OCI-LY3 (cell line): ENCODE measurements at regions not wholly inside any gene's neighbourhood (a gene's known extent, or its start where the extent isn't known, plus 50 kb on each side); places are given as distances from the start of the nearest gene placed in this dataset.
"Not testable (repeated sequence)": the region's sequence is repeated elsewhere in the genome, so short reads cannot be mapped to it uniquely, and the experiment has no call there.

Experiments used
- EZH2phosphoT487 ChIP-seq: fragments of 200-600 bp; shearing (Covaris generic); IDR thresholded peaks from 2 replicates; pipeline ENCODE4 v1.6.1; 2018; ENCODE audit warnings: antibody characterized with exemption, mixed run types, low read depth
- TF ChIP-seq, protein P1 (sequence below): fragments of 200-600, 300-600 bp; sonication (generic); IDR thresholded peaks from 2 replicates; pipeline ENCODE4 v1.5.1; 2014; ENCODE audit warnings: antibody characterized with exemption, low read length, low read depth

GRCh38 chr2:105655723-105656606 is 88.7 kb upstream of the NCK2 start:
- TF ChIP-seq, protein P1, sequence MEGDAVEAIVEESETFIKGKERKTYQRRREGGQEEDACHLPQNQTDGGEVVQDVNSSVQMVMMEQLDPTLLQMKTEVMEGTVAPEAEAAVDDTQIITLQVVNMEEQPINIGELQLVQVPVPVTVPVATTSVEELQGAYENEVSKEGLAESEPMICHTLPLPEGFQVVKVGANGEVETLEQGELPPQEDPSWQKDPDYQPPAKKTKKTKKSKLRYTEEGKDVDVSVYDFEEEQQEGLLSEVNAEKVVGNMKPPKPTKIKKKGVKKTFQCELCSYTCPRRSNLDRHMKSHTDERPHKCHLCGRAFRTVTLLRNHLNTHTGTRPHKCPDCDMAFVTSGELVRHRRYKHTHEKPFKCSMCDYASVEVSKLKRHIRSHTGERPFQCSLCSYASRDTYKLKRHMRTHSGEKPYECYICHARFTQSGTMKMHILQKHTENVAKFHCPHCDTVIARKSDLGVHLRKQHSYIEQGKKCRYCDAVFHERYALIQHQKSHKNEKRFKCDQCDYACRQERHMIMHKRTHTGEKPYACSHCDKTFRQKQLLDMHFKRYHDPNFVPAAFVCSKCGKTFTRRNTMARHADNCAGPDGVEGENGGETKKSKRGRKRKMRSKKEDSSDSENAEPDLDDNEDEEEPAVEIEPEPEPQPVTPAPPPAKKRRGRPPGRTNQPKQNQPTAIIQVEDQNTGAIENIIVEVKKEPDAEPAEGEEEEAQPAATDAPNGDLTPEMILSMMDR: not testable (repeated sequence)
- not testable (repeated sequence) for TF ChIP-seq EZH2phosphoT487
